HG03025 (cell line): ENCODE measurements at regions not wholly inside any gene's neighbourhood (a gene's known extent, or its start where the extent isn't known, plus 50 kb on each side); places are given as distances from the start of the nearest gene placed in this dataset.
A peak's percentile ranks its signal among the peaks of the same experiment; 100 is the strongest.

ENCODE experiments used
- ATAC-seq: cut with Tn5 transposase; IDR thresholded peaks from one replicate; pipeline ENCODE4 v1.9.1; 2021; ENCODE audit warnings: mild to moderate bottlenecking, moderate library complexity; ENCODE audit not compliant: unreplicated experiment, low FRiP score

GRCh38 chr4:24419181-24420034, 164.9 kb downstream of the DHX15 start:
- ATAC-seq: peak; percentile 89

- no peak for ATAC-seq
Observed at GRCh38 chr4:24417206-24417605, 167.1 kb downstream of the DHX15 start.

GRCh38 chr4:24416293-24416692, 168.1 kb downstream of the DHX15 start:
- no peak for ATAC-seq

GRCh38 chr4:24413311-24413784, 171.0 kb downstream of the DHX15 start:
- ATAC-seq: no peak

GRCh38 chr4:24411806-24412205, 172.5 kb downstream of the DHX15 start:
- no peak for ATAC-seq

- ATAC-seq: no peak
Observed at GRCh38 chr4:24411299-24411698, 173.1 kb downstream of the DHX15 start.

- no peak for ATAC-seq
Observed at GRCh38 chr4:24408640-24409039, 175.7 kb downstream of the DHX15 start.

- no peak for ATAC-seq
Observed at GRCh38 chr4:24405926-24406325, 178.4 kb downstream of the DHX15 start.

- no peak for ATAC-seq
Observed at GRCh38 chr4:24405341-24405740, 179.0 kb downstream of the DHX15 start.

GRCh38 chr4:24404281-24404680, 180.1 kb downstream of the DHX15 start:
- no peak for ATAC-seq

GRCh38 chr4:24403265-24403664, 181.1 kb downstream of the DHX15 start:
- no peak for ATAC-seq

GRCh38 chr4:24400537-24400936, 183.8 kb downstream of the DHX15 start:
- ATAC-seq: no peak

GRCh38 chr4:24396988-24397387, 187.4 kb downstream of the DHX15 start:
- no peak for ATAC-seq

GRCh38 chr4:24395937-24396336, 188.4 kb downstream of the DHX15 start:
- ATAC-seq: no peak

- ATAC-seq: no peak
Observed at GRCh38 chr4:24394041-24394440, 190.3 kb downstream of the DHX15 start.

- ATAC-seq: no peak
Observed at GRCh38 chr4:24392613-24393012, 191.7 kb downstream of the DHX15 start.

GRCh38 chr4:24382381-24382780, 202.0 kb downstream of the DHX15 start:
- ATAC-seq: no peak

- no peak for ATAC-seq
Observed at GRCh38 chr4:24380957-24381665, 203.2 kb downstream of the DHX15 start.

GRCh38 chr4:24373704-24374103, 210.7 kb downstream of the DHX15 start:
- ATAC-seq: no peak

- ATAC-seq: no peak
Observed at GRCh38 chr4:24372881-24373280, 211.5 kb downstream of the DHX15 start.

GRCh38 chr4:24372341-24372740, 212.0 kb downstream of the DHX15 start:
- no peak for ATAC-seq

- ATAC-seq: no peak
Observed at GRCh38 chr4:24370421-24370820, 213.9 kb downstream of the DHX15 start.
